Neural cell (in vitro differentiated cells): ENCODE measurements at regions not wholly inside any gene's neighbourhood (a gene's known extent, or its start where the extent isn't known, plus 50 kb on each side); places are given as distances from the start of the nearest gene placed in this dataset.

Source experiments
- H2AFZ ChIP-seq: fragments of 200-600, 300-800 bp; sonication (generic), shearing (Covaris generic); 2 replicates; pipeline ENCODE4 v1.6.0; 2014; ENCODE audit warnings: low read depth, mild to moderate bottlenecking, antibody characterized with exemption, low read length, moderate library complexity
- H3F3A ChIP-seq: fragments of 200-600 bp; shearing (Covaris generic); 2 replicates; pipeline ENCODE4 v1.6.1; 2016; ENCODE audit warnings: mild to moderate bottlenecking, moderate library complexity, mixed read lengths, antibody characterized with exemption, low read length; ENCODE audit not compliant: insufficient read depth, poor library complexity, severe bottlenecking
- H3K27ac ChIP-seq: fragments of 200-600, 300-800 bp; sonication (generic), shearing (Covaris generic); 2 replicates; pipeline ENCODE4 v1.5.1; 2014; ENCODE audit warnings: mild to moderate bottlenecking, low read length, moderate library complexity
- H3K27me3 ChIP-seq: fragments of 300-800, 200-600 bp; sonication (generic), shearing (Covaris generic); 2 replicates; pipeline ENCODE4 v1.6.0; 2014; ENCODE audit warnings: mild to moderate bottlenecking, low read depth, low read length, moderate library complexity; ENCODE audit not compliant: insufficient read depth
- H3K36me3 ChIP-seq: fragments of 300-800, 200-600 bp; sonication (generic), shearing (Covaris generic); 2 replicates; pipeline ENCODE4 v1.5.1; 2014; ENCODE audit warnings: mild to moderate bottlenecking, antibody characterized with exemption, low read length, moderate library complexity; ENCODE audit not compliant: insufficient read depth
- H3K4me2 ChIP-seq: fragments of 300-800, 200-600 bp; sonication (generic), shearing (Covaris generic); 2 replicates; pipeline ENCODE4 v1.6.0; 2014; ENCODE audit warnings: mild to moderate bottlenecking, low read length
- H3K4me3 ChIP-seq: fragments of 300-800, 200-600 bp; sonication (generic), shearing (Covaris generic); 2 replicates; pipeline ENCODE4 v1.5.1; 2014; ENCODE audit warnings: mild to moderate bottlenecking, low read length, moderate library complexity
- H3K79me2 ChIP-seq: fragments of 200-600 bp; shearing (Covaris generic); replicated peaks from 2 replicates; pipeline ENCODE4 v1.6.0; 2014; ENCODE audit warnings: mild to moderate bottlenecking, low read length, moderate library complexity; ENCODE audit not compliant: insufficient read depth
- H3K9ac ChIP-seq: fragments of 300-800, 200-600 bp; sonication (generic), shearing (Covaris generic); 2 replicates; pipeline ENCODE4 v1.6.1; 2016; ENCODE audit warnings: mild to moderate bottlenecking, low read length, mixed read lengths
- H3K9me2 ChIP-seq: fragments of 200-600 bp; shearing (Covaris generic); 2 replicates; pipeline ENCODE4 v1.6.1; 2016; ENCODE audit warnings: mild to moderate bottlenecking, low read length, mixed read lengths; ENCODE audit not compliant: insufficient read depth
- H3K9me3 ChIP-seq: fragments of 200-600, 300-800 bp; sonication (generic), shearing (Covaris generic); 2 replicates; pipeline ENCODE4 v1.6.1; 2016; ENCODE audit warnings: mild to moderate bottlenecking, mixed run types, low read length, moderate library complexity, mixed read lengths
- H4K20me1 ChIP-seq: fragments of 200-600 bp; shearing (Covaris generic); 2 replicates; pipeline ENCODE4 v1.6.1; 2016; ENCODE audit warnings: mild to moderate bottlenecking, mixed run types; ENCODE audit not compliant: insufficient read depth
- CTCF ChIP-seq: fragments of 450-650 bp; IDR thresholded peaks from 2 replicates; pipeline ENCODE4 v1.5.1; 2014; ENCODE audit warnings: antibody characterized with exemption, mild to moderate bottlenecking, moderate library complexity; ENCODE audit not compliant: poor library complexity, severe bottlenecking
- EP300 ChIP-seq: fragments of 450-650 bp; conservative IDR thresholded peaks from 2 replicates; pipeline ENCODE4 v1.6.1; 2014; ENCODE audit warnings: antibody characterized with exemption, mild to moderate bottlenecking, moderate library complexity; ENCODE audit not compliant: poor library complexity, severe bottlenecking
- EZH2 ChIP-seq: fragments of 200-600, 300-800 bp; shearing (Covaris generic), sonication (generic); IDR thresholded peaks from 2 replicates; pipeline ENCODE4 v1.6.1; 2014; ENCODE audit warnings: antibody characterized with exemption, low read length, borderline replicate concordance, mild to moderate bottlenecking; ENCODE audit not compliant: insufficient read depth, poor library complexity, severe bottlenecking
- MXI1 ChIP-seq: fragments of 450-650 bp; conservative IDR thresholded peaks from 2 replicates; pipeline ENCODE4 v1.6.1; 2014; ENCODE audit warnings: antibody characterized with exemption, mild to moderate bottlenecking; ENCODE audit not compliant: poor library complexity, severe bottlenecking
- POLR2AphosphoS5 ChIP-seq: IDR thresholded peaks from 2 replicates; pipeline ENCODE4 v1.6.1; 2012
- RAD21 ChIP-seq: fragments of 450-650 bp; conservative IDR thresholded peaks from 2 replicates; pipeline ENCODE4 v1.6.1; 2014; ENCODE audit warnings: antibody characterized with exemption, mild to moderate bottlenecking, moderate library complexity
- REST ChIP-seq: IDR thresholded peaks from 2 replicates; pipeline ENCODE4 v1.6.1; 2012; ENCODE audit warnings: borderline replicate concordance
- SMC3 ChIP-seq: fragments of 450-650 bp; conservative IDR thresholded peaks from 2 replicates; pipeline ENCODE4 v1.6.1; 2014; ENCODE audit warnings: antibody characterized with exemption, mild to moderate bottlenecking, moderate library complexity; ENCODE audit not compliant: poor library complexity
- TAF1 ChIP-seq: IDR thresholded peaks from 2 replicates; pipeline ENCODE4 v1.6.1; 2012; ENCODE audit warnings: low read depth

- Histone ChIP-seq H3K27me3 (no peaks in the 10 kb centered on the region), H3K9me2 (no peaks in the 10 kb centered on the region), H3K4me2 (no peak overlapping the region), H3K9ac (no peak overlapping the region), H3F3A (no peaks in the 10 kb centered on the region), H3K36me3 (no peaks in the 10 kb centered on the region), H3K4me3 (no peak overlapping the region), H3K79me2 (no peaks in the 10 kb centered on the region), H2AFZ (no peak overlapping the region), H3K27ac (no peak overlapping the region), H3K9me3 (peaks cover 3% of the 10 kb centered on the region), H4K20me1 (no peaks in the 10 kb centered on the region)
- TF ChIP-seq EZH2 (no peak), RAD21 (no peak), CTCF (no peak), TAF1 (no peak)
Measured at GRCh38 chr17:77735081-77735565, 223.4 kb upstream of the TNRC6C start.

GRCh38 chr17:77735566-77736198, 222.8 kb upstream of the TNRC6C start:
- Histone ChIP-seq H3K4me3 (no peak overlapping the region), H3K36me3 (no peaks in the 10 kb centered on the region), H3K27me3 (no peaks in the 10 kb centered on the region), H3K79me2 (no peaks in the 10 kb centered on the region), H4K20me1 (no peaks in the 10 kb centered on the region), H3F3A (no peaks in the 10 kb centered on the region), H3K9ac (no peak overlapping the region), H3K9me3 (peaks cover 3% of the 10 kb centered on the region), H2AFZ (no peak overlapping the region), H3K27ac (no peak overlapping the region), H3K4me2 (no peak overlapping the region), H3K9me2 (no peaks in the 10 kb centered on the region)
- TF ChIP-seq RAD21: no peak
- TF ChIP-seq EZH2: no peak
- TF ChIP-seq CTCF: no peak
- no peak for TF ChIP-seq EP300
- no peak for TF ChIP-seq MXI1
- TF ChIP-seq TAF1: no peak
- TF ChIP-seq REST: no peak
- TF ChIP-seq SMC3: no peak
- no peak for TF ChIP-seq POLR2AphosphoS5
